H1 (cell line): ENCODE measurements at regions not wholly inside any gene's neighbourhood (a gene's known extent, or its start where the extent isn't known, plus 50 kb on each side); places are given as distances from the start of the nearest gene placed in this dataset.

ENCODE experiments used
- ATF3 ChIP-seq: IDR thresholded peaks from 2 replicates; pipeline ENCODE4 v1.6.1; 2011; ENCODE audit warnings: low read depth, mild to moderate bottlenecking, low read length; ENCODE audit not compliant: insufficient read depth
- CEBPB ChIP-seq: IDR thresholded peaks from 2 replicates; pipeline ENCODE4 v1.6.1; 2012; ENCODE audit warnings: low read depth, low read length
- MAFK ChIP-seq: IDR thresholded peaks from 2 replicates; pipeline ENCODE4 v1.6.1; 2012; ENCODE audit warnings: low read depth, mild to moderate bottlenecking, improper control_type of control experiment, low read length
- POU5F1 ChIP-seq: IDR thresholded peaks from 2 replicates; pipeline ENCODE4 v1.6.1; 2011; ENCODE audit warnings: low read depth, mild to moderate bottlenecking, low read length, moderate library complexity
- RBBP5 ChIP-seq: IDR thresholded peaks from 2 replicates; pipeline ENCODE4 v1.7.1; 2012; ENCODE audit warnings: low read depth, mild to moderate bottlenecking, inconsistent platforms, low read length, moderate library complexity, borderline replicate concordance
- RFX5 ChIP-seq: IDR thresholded peaks from 2 replicates; pipeline ENCODE4 v1.6.1; 2011; ENCODE audit warnings: low read depth, low read length, improper control_type of control experiment, borderline replicate concordance
- SIX5 ChIP-seq: IDR thresholded peaks from 2 replicates; pipeline ENCODE4 v1.6.1; 2011; ENCODE audit warnings: mild to moderate bottlenecking, low read depth, low read length
- TEAD4 ChIP-seq: IDR thresholded peaks from 2 replicates; pipeline ENCODE4 v1.6.1; 2012; ENCODE audit warnings: low read depth, low read length, inconsistent platforms, mixed read lengths
- ZNF274 ChIP-seq: IDR thresholded peaks from 2 replicates; pipeline ENCODE4 v1.7.0; 2012; ENCODE audit warnings: low read length, borderline replicate concordance; ENCODE audit errors: extremely low read depth
- TF ChIP-seq, protein P1 (sequence below): IDR thresholded peaks from 2 replicates; pipeline ENCODE4 v1.6.1; 2012; ENCODE audit warnings: low read length, inconsistent platforms

DNA sequence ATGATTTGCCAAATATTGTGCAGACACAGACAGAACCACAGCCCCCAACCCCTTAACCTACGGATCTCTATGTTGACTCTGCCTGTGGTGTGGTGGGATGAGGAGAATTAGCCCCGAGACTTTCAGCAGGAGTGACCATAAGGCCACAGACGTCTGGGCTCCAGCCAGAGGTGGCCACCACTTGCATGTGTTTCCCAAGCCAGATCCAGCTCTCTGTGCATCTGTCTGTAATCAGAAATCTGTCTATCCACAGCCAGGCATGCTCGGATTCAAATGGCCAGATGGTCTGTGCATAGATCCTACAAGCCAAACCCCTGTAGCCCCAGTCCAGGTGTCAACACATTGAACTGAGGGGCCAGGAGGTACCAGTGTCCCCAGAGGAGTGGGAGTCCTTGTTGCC, 140.6 kb downstream of the SYF2 start (continued):
- TF ChIP-seq, protein P1, sequence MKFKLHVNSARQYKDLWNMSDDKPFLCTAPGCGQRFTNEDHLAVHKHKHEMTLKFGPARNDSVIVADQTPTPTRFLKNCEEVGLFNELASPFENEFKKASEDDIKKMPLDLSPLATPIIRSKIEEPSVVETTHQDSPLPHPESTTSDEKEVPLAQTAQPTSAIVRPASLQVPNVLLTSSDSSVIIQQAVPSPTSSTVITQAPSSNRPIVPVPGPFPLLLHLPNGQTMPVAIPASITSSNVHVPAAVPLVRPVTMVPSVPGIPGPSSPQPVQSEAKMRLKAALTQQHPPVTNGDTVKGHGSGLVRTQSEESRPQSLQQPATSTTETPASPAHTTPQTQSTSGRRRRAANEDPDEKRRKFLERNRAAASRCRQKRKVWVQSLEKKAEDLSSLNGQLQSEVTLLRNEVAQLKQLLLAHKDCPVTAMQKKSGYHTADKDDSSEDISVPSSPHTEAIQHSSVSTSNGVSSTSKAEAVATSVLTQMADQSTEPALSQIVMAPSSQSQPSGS: no peak
- TF ChIP-seq RFX5 (no peak), RBBP5 (no peak), MAFK (no peak), SIX5 (no peak), CEBPB (no peak), ATF3 (no peak), POU5F1 (no peak), ZNF274 (no peak), TEAD4 (no peak)
